NT2/D1 (cell line): ENCODE measurements at regions not wholly inside any gene's neighbourhood (a gene's known extent, or its start where the extent isn't known, plus 50 kb on each side); places are given as distances from the start of the nearest gene placed in this dataset.
"Not testable (repeated sequence)": the region's sequence is repeated elsewhere in the genome, so short reads cannot be mapped to it uniquely, and the experiment has no call there.

Experiments
- DNase-seq: peaks from one replicate; pipeline ENCODE4 v3.0.0-alpha.2; 2011; ENCODE audit warnings: low read depth, low spot score
- H3K27me3 ChIP-seq: 2 replicates; pipeline ENCODE4 v1.6.0; 2011; ENCODE audit warnings: mild to moderate bottlenecking; ENCODE audit not compliant: insufficient read length, insufficient read depth
- H3K36me3 ChIP-seq: 2 replicates; pipeline ENCODE4 v1.6.1; 2011; ENCODE audit warnings: mild to moderate bottlenecking, low read length, mixed read lengths; ENCODE audit not compliant: insufficient read depth, insufficient read length
- H3K4me1 ChIP-seq: 2 replicates; pipeline ENCODE4 v1.5.1; 2011; ENCODE audit not compliant: insufficient read depth, insufficient read length
- H3K4me3 ChIP-seq: 2 replicates; pipeline ENCODE4 v1.5.1; 2011; ENCODE audit warnings: low read depth; ENCODE audit not compliant: insufficient read length
- H3K9ac ChIP-seq: 2 replicates; pipeline ENCODE4 v1.6.0; 2011; ENCODE audit warnings: low read depth; ENCODE audit not compliant: insufficient read length
- H3K9me3 ChIP-seq: 2 replicates; pipeline ENCODE4 v1.5.1; 2011; ENCODE audit warnings: mild to moderate bottlenecking, low read length; ENCODE audit not compliant: insufficient read depth
- SUZ12 ChIP-seq: IDR thresholded peaks from 2 replicates; pipeline ENCODE4 v1.6.1; 2011; ENCODE audit not compliant: insufficient read length, insufficient read depth; ENCODE audit errors: extremely low read depth
- YY1 ChIP-seq: IDR thresholded peaks from 2 replicates; pipeline ENCODE4 v1.6.1; 2011; ENCODE audit not compliant: insufficient read length, insufficient read depth
- ZNF274 ChIP-seq: IDR thresholded peaks from 2 replicates; pipeline ENCODE4 v1.6.1; 2011; ENCODE audit warnings: mild to moderate bottlenecking, low read depth, low read length

DNA sequence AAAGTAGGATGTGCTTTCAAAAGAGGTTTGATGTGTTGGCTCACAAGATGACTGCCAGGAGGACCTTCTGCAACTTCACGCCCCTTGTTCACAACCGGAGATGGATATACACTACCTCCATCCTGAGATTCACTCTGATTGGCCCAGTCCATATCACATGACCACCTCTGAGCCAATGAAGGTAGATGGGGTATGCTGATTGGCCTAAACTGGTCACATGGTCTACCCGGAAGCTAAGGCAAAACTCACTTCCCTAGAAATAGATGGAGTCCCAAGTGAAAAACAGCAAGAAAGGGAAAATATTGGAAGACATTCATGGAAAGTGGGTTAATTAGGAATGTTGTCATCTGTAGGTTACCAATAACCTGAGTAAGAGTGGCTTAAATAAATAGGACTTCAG, 119.7 kb upstream of the MRI1 start:
- H3K4me3 ChIP-seq: no peak overlapping the region
- no peaks in the 10 kb centered on the region for H3K36me3 ChIP-seq
- no peak for TF ChIP-seq YY1
- TF ChIP-seq SUZ12: no peak
- TF ChIP-seq ZNF274: no peak
- peaks cover 2% of the 10 kb centered on the region for H3K4me1 ChIP-seq
- no peak for DNase-seq
- peaks cover 10% of the 10 kb centered on the region for H3K9me3 ChIP-seq
- no peak overlapping the region for H3K9ac ChIP-seq
- peaks cover under 1% of the 10 kb centered on the region for H3K27me3 ChIP-seq

DNA sequence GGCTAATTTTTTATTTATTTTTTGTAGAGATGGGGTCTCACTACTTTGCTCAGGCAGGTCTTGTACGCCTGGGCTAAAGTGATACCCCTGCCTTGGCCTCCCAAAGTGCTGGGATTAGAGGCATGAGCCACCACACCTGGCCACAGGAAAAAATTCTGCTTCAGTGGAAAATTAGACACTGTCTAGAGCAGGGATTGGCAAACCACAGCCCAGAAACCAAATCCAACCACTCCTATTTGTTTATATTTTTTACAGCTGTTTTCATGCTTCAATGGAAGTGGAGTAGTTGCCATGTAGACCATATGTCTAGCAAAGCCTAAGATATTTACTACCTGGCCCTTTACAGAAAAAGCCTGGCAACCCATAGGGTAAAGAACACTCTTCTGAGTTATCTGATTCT, 123.7 kb upstream of the MRI1 start:
- Histone ChIP-seq H3K9ac (no peak overlapping the region), H3K4me1 (no peaks in the 10 kb centered on the region), H3K4me3 (no peak overlapping the region), H3K27me3 (peaks cover 3% of the 10 kb centered on the region), H3K36me3 (no peaks in the 10 kb centered on the region), H3K9me3 (peaks cover 23% of the 10 kb centered on the region)
- DNase-seq: no peak
- TF ChIP-seq YY1: no peak

DNA sequence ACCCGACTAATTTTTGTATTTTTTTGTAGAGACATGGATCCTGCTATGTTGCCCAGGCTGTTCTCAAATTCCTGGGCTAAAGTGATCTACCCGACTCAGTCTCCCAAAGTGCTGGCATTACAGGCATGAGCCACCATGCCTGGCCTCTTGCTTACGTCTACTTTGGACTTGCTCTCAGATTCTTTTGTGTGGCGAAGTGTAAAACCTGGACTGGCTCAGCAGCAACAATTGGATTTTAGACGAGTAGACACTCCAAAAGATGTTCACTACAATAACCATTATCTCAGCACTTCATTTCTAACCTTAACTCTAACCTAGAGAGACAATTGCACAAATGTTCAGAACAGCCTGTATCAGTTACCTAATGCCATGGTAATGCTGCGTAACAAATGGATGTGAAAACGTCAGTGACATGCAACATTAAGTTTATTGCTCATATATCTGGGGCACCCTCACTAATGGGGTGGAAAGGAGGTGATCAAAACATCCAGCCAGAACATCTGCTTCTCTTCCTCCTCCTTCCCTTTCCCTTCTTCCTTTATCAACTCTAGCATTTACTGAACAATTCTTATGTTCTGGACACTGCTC, 124.9 kb upstream of the MRI1 start:
- H3K27me3 ChIP-seq: peaks cover 3% of the 10 kb centered on the region
- H3K9me3 ChIP-seq: peaks cover 18% of the 10 kb centered on the region
- no peak for DNase-seq
- no peaks in the 10 kb centered on the region for H3K36me3 ChIP-seq
- H3K4me1 ChIP-seq: no peaks in the 10 kb centered on the region
- H3K4me3 ChIP-seq: no peak overlapping the region
- H3K9ac ChIP-seq: no peak overlapping the region
- TF ChIP-seq YY1 (no peak), ZNF274 (no peak), SUZ12 (no peak)

DNA sequence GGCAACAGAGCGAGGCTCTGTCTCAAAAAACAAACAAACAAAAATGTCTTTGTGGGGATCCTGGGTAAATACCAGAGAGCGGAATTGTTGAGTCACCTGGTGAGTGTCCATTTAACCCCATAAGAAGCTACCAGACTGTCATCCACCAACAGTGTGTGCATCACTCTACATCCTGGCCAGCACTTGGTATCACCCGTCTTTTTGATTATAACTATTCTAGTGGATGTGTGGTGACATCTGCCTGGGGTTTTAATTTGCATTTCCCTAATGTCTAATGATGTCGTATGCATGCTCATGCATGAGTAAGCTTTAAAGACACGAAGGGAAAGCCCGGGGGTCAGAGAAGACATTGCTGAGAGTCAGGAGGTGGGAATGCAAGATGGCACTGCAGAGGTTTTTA, 126.7 kb upstream of the MRI1 start:
- Histone ChIP-seq H3K27me3 (peaks cover 3% of the 10 kb centered on the region), H3K9me3 (peaks cover 16% of the 10 kb centered on the region; the same call in 1 of the 2 replicates), H3K36me3 (no peaks in the 10 kb centered on the region), H3K4me1 (peaks cover 4% of the 10 kb centered on the region), H3K9ac (no peak overlapping the region), H3K4me3 (no peak overlapping the region)
- DNase-seq: no peak
- TF ChIP-seq YY1: no peak
- no peak for TF ChIP-seq ZNF274
- no peak for TF ChIP-seq SUZ12

DNA sequence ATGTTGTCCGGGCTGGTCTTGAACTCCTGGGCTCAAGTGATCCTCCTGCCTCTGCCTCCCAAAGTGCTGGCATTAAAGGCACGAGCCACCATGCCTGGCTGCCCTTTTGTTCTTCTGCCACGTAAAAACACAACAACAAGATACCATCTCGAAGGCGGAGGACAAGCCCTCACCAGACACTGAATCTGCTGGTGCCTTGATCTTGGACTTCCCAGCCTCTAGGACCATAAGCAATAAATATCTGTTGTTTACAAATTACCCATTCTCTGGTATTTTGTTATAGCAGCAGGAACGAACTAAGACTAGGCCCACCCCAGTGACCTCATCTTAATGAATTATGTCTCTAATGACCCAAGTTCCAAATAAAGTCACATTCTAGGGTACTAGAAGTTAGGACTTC, 128.4 kb upstream of the CACNA1A start:
- no peak overlapping the region for H3K4me3 ChIP-seq
- TF ChIP-seq ZNF274: no peak
- no peak for TF ChIP-seq YY1
- TF ChIP-seq SUZ12: no peak
- H3K36me3 ChIP-seq: no peaks in the 10 kb centered on the region
- H3K4me1 ChIP-seq: peaks cover 4% of the 10 kb centered on the region
- H3K27me3 ChIP-seq: peaks cover 2% of the 10 kb centered on the region
- no peak for DNase-seq
- no peak overlapping the region for H3K9ac ChIP-seq
- peaks cover 13% of the 10 kb centered on the region; the same call in 1 of the 2 replicates for H3K9me3 ChIP-seq

DNA sequence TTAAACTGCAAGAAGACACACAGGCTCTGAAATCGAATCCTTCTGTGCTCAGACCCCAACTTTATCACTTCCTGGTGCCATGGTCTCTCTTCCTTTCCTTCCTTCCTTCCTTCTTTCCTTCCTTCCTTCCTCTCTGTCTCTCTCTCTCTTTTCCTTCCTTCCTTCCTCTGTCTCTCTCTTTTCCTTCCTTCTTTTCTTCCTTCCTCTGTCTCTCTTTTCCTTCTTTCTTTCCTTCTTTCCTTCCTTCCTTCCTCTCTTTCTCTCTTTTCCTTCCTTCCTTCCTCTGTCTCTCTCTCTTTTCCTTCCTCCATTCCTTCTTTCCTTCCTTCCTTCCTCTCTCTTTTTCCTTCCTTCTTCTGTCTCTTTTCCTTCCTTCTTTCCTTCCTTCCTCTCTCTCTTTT, 127.2 kb upstream of the CACNA1A start:
- Histone ChIP-seq H3K9me3 (0 out of 2 replicates have a peak, but pooled peaks cover 10% of the 10 kb centered on the region), H3K4me3 (no peak overlapping the region), H3K4me1 (peaks cover 4% of the 10 kb centered on the region), H3K36me3 (no peaks in the 10 kb centered on the region), H3K9ac (no peak overlapping the region), H3K27me3 (no peaks in the 10 kb centered on the region)
- no peak for DNase-seq
- TF ChIP-seq SUZ12 (no peak), YY1 (no peak), ZNF274 (no peak)

DNA sequence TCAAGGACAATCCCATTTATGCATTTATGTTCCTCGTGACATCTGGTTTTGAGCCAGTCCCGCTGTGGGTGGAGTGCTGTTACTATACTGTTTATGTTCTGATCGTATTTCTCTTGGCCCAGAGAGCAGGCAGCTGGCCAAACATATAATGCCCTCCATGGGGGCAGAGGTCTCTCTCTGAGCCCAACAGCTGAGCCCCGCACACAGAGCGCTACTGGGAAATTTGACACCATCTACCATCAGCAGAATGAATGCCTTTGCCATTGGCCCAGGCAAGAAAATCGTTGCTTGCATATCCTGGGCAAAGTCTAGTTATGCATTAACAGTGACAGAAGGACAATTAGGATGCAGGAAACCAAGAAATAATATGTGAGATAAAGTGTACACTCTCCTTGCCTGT, 126.8 kb upstream of the CACNA1A start:
- no peak overlapping the region for H3K4me3 ChIP-seq
- no peak overlapping the region for H3K9ac ChIP-seq
- H3K9me3 ChIP-seq: 0 out of 2 replicates have a peak, but pooled peaks cover 10% of the 10 kb centered on the region
- TF ChIP-seq SUZ12 (no peak), ZNF274 (no peak), YY1 (no peak)
- no peak for DNase-seq
- H3K27me3 ChIP-seq: no peaks in the 10 kb centered on the region
- H3K4me1 ChIP-seq: peaks cover 4% of the 10 kb centered on the region
- no peaks in the 10 kb centered on the region for H3K36me3 ChIP-seq

DNA sequence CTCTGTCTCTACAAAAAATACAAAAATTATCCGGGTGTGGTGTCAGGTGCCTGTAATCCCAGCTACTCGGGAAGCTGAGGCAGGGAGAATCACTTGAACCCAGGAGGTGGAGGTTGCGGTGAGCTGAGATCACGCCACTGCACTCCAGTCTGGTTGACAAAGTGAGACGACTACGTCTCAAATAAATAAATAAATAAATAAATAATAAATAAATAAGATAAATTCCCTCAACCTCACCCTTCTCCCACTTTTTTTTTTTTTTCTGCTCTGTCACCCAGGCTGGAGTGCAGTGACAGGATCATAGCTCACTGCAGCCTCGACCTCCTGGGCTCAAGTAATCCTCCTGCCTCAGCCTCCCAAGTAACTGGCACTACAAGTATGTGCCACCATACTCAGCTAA, 125.9 kb upstream of the CACNA1A start:
- not testable (repeated sequence) for H3K9me3 ChIP-seq, H3K27me3 ChIP-seq, H3K36me3 ChIP-seq, DNase-seq, H3K4me3 ChIP-seq, H3K4me1 ChIP-seq, H3K9ac ChIP-seq
